Stomach (tissue), 8 donors: ENCODE measurements at regions not wholly inside any gene's neighbourhood (a gene's known extent, or its start where the extent isn't known, plus 50 kb on each side); places are given as distances from the start of the nearest gene placed in this dataset.

Source experiments
- DNase-seq, 2 donors: peaks; one replicate each; pipeline versions ENCODE4 v3.0.0 to v3.0.0-alpha.2; 2013 to 2019
- H3K27ac ChIP-seq, 5 donors: fragments of 200-600 bp in 4 of 5; sonication (generic) in 4 of 5; one replicate each; pipeline ENCODE4 v1.5.1; 2013 to 2019; ENCODE audit warnings: mild to moderate bottlenecking in 1 of 5, moderate library complexity in 1 of 5
- H3K27me3 ChIP-seq, 3 donors: fragments of 200-600 bp; sonication (generic); one replicate each; pipeline ENCODE4 v1.5.1; 2017 to 2019; ENCODE audit warnings: mixed run types in 1 of 3
- H3K36me3 ChIP-seq, 4 donors: fragments of 200-600 bp; sonication (generic); 1 replicate in 3 of 4; 2 replicates in 1 of 4; pipeline ENCODE4 v1.5.1; 2016 to 2019
- H3K4me1 ChIP-seq, 4 donors: fragments of 200-600 bp; sonication (generic); one replicate each; pipeline ENCODE4 v1.5.1; 2016 to 2019
- H3K4me3 ChIP-seq, 4 donors: fragments of 200-600 bp; sonication (generic) in 3 of 4; one replicate each; pipeline ENCODE4 v1.5.1; 2016 to 2019; ENCODE audit warnings: mild to moderate bottlenecking in 1 of 4
- H3K9me3 ChIP-seq, 4 donors: fragments of 200-600 bp; sonication (generic); one replicate each; pipeline ENCODE4 v1.5.1; 2016 to 2019
- EP300 ChIP-seq: sonication (generic); formaldehyde crosslinking; IDR thresholded peaks from one replicate; pipeline ENCODE4 v1.6.1; 2017; ENCODE audit warnings: antibody characterized with exemption
- POLR2A ChIP-seq, 4 donors: fragments of 450-650 bp; IDR thresholded peaks; one replicate each; pipeline ENCODE4 v1.6.1; 2016; ENCODE audit warnings: antibody characterized with exemption in 4 of 4, control low read depth in 2 of 4, mild to moderate bottlenecking in 1 of 4, moderate library complexity in 1 of 4
- POLR2AphosphoS5 ChIP-seq, 3 donors: sonication (generic); formaldehyde crosslinking; IDR thresholded peaks; one replicate each; pipeline ENCODE4 v1.6.1; 2016; ENCODE audit warnings: antibody characterized with exemption in 3 of 3
- WGBS, 5 donors: extraction: QIAGEN DNeasy Blood & Tissue Kit in 3 of 5; methylation state at CpG; one replicate each; pipeline versions ENCODE4 v1.1.5 to v1.1.7; 2013 to 2018; 5-methylcytosine and 5-hydroxymethylcytosine counted together
- intact Hi-C: fragments of 100-400 bp; cut with DNase I; formaldehyde crosslinking; loops from one replicate; pipeline ENCODE4 v1.15.1; 2023; ENCODE audit warnings: low total_unique reads
- TF ChIP-seq, protein P1 (sequence below), 7 experiments: fragments of 450-650 bp in 4 of 7; fragments of 200-600 bp in 3 of 7; sonication (generic) in 3 of 7; IDR thresholded peaks; one replicate each; pipeline ENCODE4 v1.5.1; 2016 to 2019; ENCODE audit warnings: antibody characterized with exemption in 7 of 7, control low read depth in 2 of 7, mild to moderate bottlenecking in 1 of 7
- donor health status: healthy with polysubstance abuse.
- donor health status: Bipolar disorder and iron deficiency.
- donor health status: healthy.

DNA sequence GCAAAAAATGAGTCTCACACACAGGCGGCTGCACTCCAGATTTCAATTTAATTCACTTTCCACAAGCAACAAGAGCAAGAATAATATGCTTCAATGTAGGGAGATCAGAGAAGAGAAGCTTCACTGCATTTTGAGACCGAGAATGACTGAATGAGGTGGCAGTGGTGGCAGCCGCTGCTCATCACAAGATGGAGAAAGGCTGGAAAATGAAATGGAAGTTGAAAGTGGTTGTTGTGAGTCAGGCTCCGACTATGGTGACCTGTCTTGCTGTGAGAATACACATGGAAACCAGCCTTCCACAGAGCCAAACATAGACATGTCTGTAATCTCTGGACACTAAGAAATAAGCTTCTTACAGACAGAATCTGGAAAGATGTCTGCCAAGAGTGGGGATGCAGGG lies 499.6 kb upstream of the LRRN3 start:
- H3K9me3 ChIP-seq = no peaks in the 10 kb centered on the region
- H3K4me1 ChIP-seq = no peaks in the 10 kb centered on the region
- H3K27ac ChIP-seq = no peak overlapping the region
- intact Hi-C loops = no loop called here
- no peak for DNase-seq
- WGBS, 5 donors = 78 to 88% (median 81%) methylated on average over 4 of the region's 4 CpGs
- H3K27me3 ChIP-seq = no peaks in the 10 kb centered on the region
- TF ChIP-seq, protein P1, sequence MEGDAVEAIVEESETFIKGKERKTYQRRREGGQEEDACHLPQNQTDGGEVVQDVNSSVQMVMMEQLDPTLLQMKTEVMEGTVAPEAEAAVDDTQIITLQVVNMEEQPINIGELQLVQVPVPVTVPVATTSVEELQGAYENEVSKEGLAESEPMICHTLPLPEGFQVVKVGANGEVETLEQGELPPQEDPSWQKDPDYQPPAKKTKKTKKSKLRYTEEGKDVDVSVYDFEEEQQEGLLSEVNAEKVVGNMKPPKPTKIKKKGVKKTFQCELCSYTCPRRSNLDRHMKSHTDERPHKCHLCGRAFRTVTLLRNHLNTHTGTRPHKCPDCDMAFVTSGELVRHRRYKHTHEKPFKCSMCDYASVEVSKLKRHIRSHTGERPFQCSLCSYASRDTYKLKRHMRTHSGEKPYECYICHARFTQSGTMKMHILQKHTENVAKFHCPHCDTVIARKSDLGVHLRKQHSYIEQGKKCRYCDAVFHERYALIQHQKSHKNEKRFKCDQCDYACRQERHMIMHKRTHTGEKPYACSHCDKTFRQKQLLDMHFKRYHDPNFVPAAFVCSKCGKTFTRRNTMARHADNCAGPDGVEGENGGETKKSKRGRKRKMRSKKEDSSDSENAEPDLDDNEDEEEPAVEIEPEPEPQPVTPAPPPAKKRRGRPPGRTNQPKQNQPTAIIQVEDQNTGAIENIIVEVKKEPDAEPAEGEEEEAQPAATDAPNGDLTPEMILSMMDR (IDR thresholded peaks at IDR 0.05) = no peak
- TF ChIP-seq EP300 (no peak), POLR2A (IDR thresholded peaks at IDR 0.05) (no peak), POLR2AphosphoS5 (IDR thresholded peaks at IDR 0.05) (no peak)
- H3K36me3 ChIP-seq = no peaks in the 10 kb centered on the region
- H3K4me3 ChIP-seq = no peak overlapping the region

DNA sequence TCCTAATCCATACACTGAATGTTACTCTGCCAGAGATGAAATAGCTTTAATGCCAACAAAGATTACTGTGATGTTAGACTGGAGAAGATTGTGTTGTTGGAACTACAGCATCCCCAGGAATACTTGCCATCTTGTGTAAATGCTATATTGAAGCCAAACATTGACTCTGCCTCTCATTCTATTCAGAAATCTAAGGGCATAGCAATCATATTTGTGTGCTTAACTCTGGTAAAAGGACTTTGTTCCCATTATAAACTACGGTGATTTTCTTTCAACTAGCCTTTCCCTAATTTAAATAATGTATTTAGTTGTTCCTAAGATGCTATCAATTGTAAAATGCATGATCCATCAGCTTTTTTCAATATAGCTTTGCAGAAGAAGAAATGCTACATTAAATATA lies 498.4 kb upstream of the LRRN3 start:
- no peak overlapping the region for H3K27ac ChIP-seq
- H3K27me3 ChIP-seq = no peaks in the 10 kb centered on the region
- intact Hi-C loops = no loop called here
- DNase-seq = no peak
- no peak overlapping the region for H3K4me3 ChIP-seq
- 12 to 37% (median 17%) methylated on average over 1 of the region's 1 CpG for WGBS, 5 donors
- H3K4me1 ChIP-seq = no peaks in the 10 kb centered on the region
- TF ChIP-seq EP300 (no peak), POLR2A (IDR thresholded peaks at IDR 0.05) (no peak), POLR2AphosphoS5 (IDR thresholded peaks at IDR 0.05) (no peak)
- TF ChIP-seq, protein P1 (IDR thresholded peaks at IDR 0.05) = no peak
- H3K36me3 ChIP-seq = no peaks in the 10 kb centered on the region
- H3K9me3 ChIP-seq = no peaks in the 10 kb centered on the region

- H3K36me3 ChIP-seq = no peaks in the 10 kb centered on the region
- H3K9me3 ChIP-seq = no peaks in the 10 kb centered on the region
- H3K27me3 ChIP-seq = no peaks in the 10 kb centered on the region
- no peak overlapping the region for H3K4me3 ChIP-seq
- 86 to 100% (median 91%) methylated on average over 1 of the region's 1 CpG for WGBS, 5 donors
- DNase-seq = no peak
- no peak for TF ChIP-seq EP300
- TF ChIP-seq, protein P1 (IDR thresholded peaks at IDR 0.05) = no peak
- TF ChIP-seq POLR2AphosphoS5 (IDR thresholded peaks at IDR 0.05) = no peak
- no peak for TF ChIP-seq POLR2A (IDR thresholded peaks at IDR 0.05)
- H3K4me1 ChIP-seq = no peaks in the 10 kb centered on the region
- intact Hi-C loops = no loop called here
- H3K27ac ChIP-seq = no peak overlapping the region
Observed at GRCh38 chr7:110593355-110593754, 497.6 kb upstream of the LRRN3 start.

DNA sequence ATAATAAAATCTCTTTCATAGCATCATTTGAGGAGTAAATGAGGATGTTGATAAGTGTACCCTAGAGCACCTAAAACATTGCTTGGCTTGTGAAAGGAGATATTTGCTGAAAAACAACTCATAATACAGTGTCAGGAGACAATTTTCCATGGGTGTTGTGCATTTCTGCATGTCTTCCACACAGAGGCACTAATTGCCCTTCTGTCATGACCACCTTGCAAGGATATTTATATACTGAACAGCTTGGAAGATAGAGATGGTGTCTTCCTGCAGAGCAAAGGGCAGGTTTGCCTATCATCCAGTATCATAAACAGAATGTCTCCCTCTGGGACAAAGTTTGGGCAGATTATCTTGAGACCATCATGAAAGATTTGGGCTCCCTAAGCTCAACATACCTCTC lies 495.2 kb upstream of the LRRN3 start:
- TF ChIP-seq POLR2AphosphoS5 (IDR thresholded peaks at IDR 0.05) (no peak), EP300 (no peak)
- intact Hi-C loops = no loop called here
- Histone ChIP-seq H3K27ac (no peak overlapping the region), H3K36me3 (no peaks in the 10 kb centered on the region), H3K9me3 (no peaks in the 10 kb centered on the region), H3K27me3 (no peaks in the 10 kb centered on the region), H3K4me1 (no peaks in the 10 kb centered on the region), H3K4me3 (no peak overlapping the region)
- DNase-seq = no peak

DNA sequence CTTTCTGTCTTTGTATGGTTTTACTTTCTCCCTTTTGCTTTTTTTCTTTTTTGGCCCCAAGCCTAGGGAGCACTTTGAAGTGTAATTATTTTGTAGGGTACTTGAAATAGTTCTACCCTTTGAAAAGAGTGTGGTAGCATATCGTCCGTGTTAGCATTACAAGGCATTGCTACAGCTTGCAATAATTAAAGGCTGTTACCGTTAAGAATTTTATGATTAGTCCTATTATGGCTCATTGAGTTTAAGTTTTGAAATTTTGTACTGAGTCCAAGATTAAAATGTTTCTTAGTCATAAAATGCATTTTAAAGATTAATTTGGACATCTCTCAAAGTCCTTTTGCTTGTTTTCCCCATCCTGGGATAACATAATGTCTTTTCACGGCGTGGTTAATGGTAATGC lies 490.0 kb upstream of the LRRN3 start:
- no peak overlapping the region for H3K4me3 ChIP-seq
- H3K27me3 ChIP-seq = no peaks in the 10 kb centered on the region
- intact Hi-C loops = no loop called here
- no peak for DNase-seq
- H3K9me3 ChIP-seq = no peaks in the 10 kb centered on the region
- no peaks in the 10 kb centered on the region for H3K36me3 ChIP-seq
- no peak overlapping the region for H3K27ac ChIP-seq
- TF ChIP-seq POLR2AphosphoS5 (IDR thresholded peaks at IDR 0.05) (no peak), EP300 (no peak), POLR2A (IDR thresholded peaks at IDR 0.05) (no peak)
- TF ChIP-seq, protein P1 (IDR thresholded peaks at IDR 0.05) = no peak
- 71 to 87% (median 80%) methylated on average over 5 of the region's 5 CpGs for WGBS, 5 donors
- no peaks in the 10 kb centered on the region for H3K4me1 ChIP-seq
